Dedifferentiated amniotic fluid mesenchymal stem cell (primary cell): ENCODE measurements at regions not wholly inside any gene's neighbourhood (a gene's known extent, or its start where the extent isn't known, plus 50 kb on each side); places are given as distances from the start of the nearest gene placed in this dataset.
A peak's percentile ranks its signal among the peaks of the same experiment; 100 is the strongest.
"Not testable (repeated sequence)": the region's sequence is repeated elsewhere in the genome, so short reads cannot be mapped to it uniquely, and the experiment has no call there.

Experiments used
- DNase-seq: peaks from one replicate; pipeline ENCODE4 v3.0.0-alpha.2; 2016; ENCODE audit errors: extremely low spot score

DNA sequence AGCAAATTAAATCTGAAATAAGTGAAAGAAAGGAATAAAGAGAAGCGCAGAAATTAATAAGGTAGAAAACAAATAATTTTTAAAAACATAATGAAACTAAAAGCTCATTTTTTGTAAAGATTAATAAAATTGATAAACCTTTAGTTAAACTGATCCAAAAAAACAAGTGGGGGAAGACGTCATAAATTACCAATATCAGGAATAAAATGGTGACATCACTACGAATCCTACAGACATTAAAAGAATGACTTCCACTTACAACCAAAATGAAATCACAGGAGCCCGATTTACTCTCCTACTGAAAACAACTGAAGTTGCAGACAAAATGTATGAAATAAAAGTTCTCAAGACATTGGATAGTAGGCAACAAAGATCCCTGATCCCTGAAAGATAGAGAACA lies 68.1 kb upstream of the IFFO2 start:
- DNase-seq, result no peak

DNA sequence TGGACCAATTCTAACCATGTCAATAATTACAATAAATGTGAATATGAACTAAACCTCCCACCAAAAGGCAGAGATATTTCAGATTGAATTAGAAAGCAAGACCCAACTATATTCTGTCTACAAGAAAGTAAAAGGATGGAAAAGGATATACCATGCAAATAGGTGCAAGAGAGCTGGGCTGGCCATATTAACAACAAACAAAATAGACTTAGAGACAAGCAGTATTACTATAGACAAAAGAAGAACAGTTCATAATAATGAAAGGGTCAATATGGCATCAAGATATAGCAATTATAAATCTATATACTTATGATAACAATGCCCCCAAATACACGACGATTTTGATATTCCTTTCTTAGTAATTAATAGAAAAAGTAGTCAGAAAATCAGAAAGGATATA lies 67.3 kb upstream of the IFFO2 start:
- no peak for DNase-seq

DNA sequence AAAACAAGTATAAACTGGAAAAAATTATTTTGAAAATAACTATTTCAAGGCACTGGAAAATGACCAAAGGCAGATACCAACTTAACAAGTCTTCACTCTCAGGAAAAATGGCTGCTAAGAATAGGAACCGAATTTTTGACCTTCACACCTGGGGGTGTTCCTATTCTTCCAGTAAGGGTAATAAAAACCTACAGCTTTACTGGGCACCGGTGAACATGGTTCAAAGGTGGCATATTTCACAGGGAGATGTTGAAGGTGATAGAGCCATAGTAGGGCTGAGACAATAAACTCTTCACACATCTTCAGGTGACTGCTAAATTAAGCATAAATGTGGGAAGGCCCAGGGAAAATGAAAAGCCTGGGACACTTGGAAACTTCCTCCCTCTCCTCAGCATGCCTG lies 65.4 kb upstream of the IFFO2 start:
- no peak for DNase-seq

DNA sequence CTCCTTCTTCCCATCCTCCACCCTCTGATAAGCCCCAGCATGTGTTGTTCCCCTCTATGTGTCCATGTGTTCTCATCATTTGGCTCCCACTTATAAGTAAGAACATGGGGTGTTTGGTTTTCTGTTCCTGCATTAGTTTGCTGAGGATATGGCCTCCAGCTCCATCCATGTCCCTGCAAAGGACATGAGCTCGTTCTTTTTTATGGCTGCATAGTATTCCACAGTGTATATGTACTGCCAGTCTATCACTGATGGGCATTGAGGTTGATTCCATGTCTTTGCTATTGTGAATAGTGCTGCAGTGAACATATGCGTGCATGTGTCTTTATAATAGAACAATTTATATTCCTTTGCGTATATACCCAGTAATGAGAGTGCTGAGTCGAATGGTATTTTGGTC lies 62.8 kb upstream of the IFFO2 start:
- not testable (repeated sequence) for DNase-seq

DNA sequence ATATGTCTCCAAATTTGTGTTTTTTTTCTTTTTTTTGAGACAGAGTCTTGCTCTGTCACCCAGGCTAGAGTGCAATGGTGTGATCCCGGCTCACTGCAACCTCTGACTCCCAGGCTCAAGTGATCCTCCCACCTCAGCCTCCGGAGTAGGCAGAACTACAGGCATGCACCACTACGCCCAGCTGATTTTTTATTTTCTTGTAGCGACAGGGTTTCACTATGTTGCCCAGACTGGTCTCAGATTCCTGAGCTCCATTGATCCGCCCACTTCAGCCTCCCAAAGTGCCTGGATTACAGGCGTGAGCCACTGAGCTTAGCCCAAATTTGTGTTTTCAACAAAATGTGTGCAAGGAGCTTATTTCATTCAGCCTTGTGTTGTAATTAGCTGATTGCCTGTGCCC lies 59.0 kb upstream of the IFFO2 start:
- DNase-seq, result no peak

DNA sequence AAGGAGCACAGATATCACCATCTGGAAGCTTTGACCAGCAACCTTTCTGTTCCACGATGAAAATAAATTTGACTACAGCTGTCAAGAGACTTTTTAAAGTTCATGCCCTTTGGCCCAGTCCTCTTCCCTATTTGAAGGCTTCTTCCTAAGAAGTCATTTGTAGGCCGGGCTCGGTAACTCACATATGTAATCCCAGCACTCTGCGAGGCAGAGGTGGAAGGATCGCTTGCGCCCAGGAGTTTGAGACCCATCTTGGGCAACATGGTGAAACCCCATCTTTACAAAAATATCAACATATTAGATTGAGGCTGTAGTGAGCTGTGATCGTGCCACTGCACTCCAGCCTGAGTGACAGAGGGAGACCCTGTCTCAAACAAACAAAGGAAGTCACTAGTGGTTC lies 58.3 kb upstream of the IFFO2 start:
- no peak for DNase-seq

DNA sequence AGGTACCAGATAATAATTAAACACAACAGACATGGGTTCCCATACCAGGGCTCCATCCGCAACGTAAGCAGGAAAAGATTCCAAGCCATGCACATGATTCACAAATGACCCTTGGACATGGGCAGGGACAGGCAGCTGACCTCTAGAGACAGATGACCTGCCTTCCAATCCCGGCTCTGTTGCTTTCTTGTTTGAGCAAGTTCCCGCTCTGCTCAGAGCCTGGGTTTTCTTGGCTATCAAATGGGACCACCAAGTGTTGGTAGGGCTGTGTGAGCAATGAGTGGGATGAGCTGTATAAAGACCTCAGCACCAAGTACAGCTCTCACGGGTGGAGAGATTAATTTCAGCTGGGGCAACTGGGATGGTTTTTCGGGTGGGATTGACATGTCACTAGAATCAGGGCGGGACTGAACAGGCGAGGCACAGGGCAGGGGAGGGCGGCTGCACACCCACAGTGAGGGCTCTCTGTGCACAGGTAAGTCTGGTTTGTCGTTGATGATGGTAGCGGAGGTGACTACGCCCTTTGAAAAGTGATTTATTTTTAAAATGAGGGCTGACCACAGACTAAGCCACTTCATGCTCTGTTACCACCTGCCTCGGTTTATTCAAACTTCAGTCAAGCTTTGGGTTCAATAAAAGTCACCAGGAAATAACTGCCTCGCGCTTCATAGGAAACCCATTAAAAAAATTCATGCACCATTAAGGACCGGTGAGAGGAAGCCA lies 57.5 kb upstream of the IFFO2 start:
- DNase-seq, result no peak

DNA sequence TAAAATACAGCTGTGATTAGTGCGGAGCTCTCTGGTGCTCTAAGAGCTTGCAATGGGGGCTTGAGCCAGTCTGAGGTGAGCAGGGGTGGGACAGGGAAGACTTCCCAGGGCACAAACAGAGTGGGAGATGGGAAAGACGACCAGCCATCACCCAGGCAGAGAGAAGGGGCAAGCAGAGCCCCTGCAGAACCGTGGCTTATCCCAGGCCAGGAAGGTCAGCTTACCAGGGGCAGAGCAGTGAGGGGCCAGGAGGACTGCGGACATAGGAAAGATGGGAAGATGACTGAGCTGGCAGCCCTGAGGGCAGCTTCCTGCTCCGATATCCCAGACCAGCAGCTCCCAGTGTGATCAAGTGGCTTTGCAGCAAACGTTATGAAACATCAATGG lies 55.4 kb upstream of the IFFO2 start:
- DNase-seq, result no peak

DNA sequence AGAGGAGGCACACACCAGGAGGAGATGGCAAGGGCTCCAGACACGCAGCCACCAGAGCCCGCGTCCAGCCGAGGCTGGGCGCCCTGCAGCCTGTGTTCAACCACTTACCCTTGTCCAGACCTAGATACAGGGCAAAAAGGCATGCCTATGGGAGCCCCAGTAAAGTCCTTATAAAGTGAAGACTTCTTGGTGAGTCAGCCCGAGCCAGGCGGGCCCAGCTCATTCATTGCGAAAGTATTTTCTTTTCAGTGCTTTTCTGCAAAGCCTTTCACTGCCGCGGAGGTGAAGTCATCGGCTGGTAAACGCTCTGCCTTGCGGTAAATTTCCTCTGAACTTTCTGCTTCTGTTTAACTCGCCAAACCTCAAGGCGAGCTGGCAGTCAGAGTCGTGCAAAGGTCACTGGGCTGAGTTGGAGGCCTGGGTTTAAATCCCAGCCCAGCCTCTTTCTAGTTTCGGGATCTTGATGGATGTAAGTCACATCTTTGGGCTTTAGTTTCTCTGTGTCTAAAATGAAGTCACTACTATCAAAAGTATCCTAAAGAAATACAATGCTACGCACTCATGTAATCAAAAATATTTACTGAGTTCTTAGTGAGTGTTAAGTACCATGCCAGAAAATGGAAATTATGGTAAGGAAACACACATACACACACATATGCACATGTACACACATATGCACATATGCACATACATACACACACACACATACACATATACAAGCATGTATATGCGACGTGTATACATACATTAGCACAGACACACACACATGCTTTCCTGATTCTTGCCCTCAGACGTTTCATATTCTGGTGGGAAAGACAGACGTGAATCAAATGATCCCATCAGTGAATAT lies 54.7 kb upstream of the IFFO2 start:
- DNase-seq, result peak; percentile 97

DNA sequence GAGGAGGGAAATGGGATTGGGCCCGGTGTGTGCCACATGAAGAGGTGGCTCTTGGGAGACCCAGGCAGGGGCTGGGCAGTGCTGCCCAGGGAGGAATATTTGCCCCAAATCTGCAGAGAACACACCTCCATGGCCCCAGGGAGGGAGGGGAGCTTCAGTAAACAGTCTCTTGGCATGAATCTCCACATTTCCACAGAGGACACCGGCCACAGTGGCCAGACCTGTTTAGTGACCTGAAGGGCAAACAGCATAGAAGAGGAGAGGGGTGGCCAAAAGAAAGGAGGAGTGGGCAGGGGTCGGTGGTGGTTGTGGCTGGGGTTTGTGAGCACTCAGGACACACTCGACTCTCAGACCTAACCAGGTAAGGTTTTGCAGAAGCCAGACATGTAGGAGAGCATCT lies 54.0 kb upstream of the IFFO2 start:
- DNase-seq, result no peak

DNA sequence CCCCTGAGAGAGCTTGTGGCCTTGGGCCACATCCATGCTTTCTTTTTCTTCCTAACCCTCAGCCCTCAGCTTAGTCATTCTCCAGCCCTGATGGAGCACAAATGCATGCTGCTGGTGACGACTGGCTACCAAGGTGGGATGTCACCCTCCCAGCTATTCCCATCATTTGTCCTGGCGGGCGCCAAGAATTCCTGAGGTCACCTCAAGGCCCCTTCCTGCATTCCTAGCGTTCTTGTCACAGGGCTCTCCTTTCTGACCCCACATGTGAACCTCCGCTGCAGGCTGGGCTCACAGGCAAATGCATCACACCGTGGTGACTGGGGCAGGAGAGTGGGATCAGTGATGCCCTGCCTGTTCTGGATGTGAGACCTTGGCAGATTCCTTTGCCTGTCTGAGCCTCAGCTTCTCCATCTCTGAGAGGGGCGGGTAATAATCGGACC lies 53.4 kb upstream of the IFFO2 start:
- DNase-seq, result no peak

DNA sequence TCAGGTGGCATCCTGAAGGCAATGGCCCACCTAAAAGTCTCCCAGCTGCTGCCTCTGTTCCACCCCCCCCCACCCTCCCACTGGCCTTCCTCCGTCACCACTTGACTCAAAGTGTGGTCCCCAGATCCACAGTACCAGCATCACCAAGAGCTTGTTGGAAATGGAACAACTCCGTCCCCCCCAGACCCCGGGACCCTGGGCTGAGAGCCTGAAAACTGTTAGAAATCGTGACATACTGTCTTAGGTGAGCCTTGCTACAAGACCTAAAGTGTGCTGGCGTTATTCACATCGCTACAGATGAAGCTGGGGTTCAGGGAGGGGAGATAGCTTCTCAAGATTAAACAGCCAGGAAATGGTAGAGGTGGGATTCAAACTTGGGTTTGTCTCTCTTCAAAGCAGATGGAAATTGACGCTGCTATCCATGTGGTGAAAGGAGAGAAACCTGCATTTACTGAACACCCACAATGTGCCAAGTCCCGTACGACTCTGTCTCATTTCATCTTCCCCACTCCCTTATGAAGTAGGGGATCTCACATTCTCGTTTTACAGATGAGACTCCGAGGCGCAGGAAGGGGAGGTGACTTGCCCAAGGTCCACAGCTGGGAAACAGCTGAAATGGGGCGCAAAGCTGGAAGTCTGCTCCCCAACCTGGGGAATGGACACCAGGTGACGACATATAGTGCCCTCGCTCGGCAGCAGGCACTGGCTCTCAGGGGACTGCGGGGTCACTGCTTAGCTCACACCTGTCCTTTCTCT lies 52.8 kb upstream of the IFFO2 start:
- no peak for DNase-seq

DNA sequence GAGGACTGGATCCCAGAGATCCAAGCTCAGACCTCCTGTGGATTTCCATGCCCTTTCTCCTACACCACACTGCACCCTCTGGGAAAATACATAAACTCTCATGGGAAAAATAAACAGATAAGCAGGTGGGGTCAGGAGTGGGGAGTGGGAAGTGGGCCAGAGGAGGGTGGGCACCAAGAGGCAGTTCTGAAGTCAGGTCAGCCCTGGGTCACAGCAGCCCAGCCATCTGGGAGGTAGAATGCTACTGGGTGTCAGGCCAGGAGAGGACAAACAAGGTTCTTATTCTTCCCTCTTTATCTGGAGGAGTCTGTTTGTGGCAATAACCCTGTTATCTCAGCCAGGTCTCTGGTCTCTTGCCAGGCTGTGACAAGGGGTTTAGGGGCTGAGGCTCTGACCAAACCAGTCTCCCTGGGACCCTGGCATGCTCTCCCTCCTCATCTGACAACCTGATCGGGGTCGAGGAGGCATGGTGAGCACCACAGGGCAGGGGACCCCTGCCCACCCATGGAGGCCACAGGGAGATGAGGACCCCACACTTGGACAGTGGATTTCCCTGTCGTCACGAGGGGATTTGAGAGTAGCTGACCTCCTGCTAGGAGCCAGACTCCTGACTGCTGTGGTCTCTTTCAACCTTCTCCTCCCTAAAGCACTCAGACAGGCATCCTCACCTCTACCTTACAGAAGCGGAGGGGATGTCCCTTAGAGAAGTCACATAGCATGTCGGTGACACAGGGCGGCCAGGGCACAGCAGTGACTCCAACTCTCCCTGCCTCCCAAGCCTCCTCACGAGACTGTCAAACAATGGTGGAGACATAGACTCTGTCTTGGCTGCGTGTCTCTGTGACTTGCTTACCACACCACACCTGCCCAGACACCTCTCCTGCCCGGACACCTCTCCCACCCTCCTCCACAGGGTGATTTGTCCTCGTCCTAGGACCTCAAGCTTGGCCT lies 51.3 kb upstream of the IFFO2 start:
- no peak for DNase-seq

DNA sequence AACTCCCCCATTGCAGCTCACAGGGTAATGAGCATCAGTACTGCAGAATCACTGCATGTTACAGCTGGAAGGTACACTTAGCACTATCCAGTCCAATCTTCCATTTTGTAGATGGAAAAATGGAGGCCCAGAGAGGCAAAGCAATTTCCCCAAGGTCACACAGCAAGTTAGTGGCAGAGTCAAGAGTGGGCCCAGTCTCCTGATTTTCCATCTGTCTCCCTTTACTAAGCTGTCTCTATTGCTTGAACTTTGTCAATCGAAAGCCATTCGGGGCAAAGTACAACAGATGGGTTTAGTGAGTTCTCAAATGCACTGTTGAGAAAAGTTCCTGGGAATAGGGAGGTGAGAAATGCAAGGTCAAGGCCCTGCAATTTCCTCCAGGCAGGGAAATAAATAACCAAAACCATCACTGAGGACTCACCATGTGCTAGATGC lies 50.4 kb upstream of the IFFO2 start:
- DNase-seq, result no peak
